HG03575 (cell line): ENCODE measurements at regions not wholly inside any gene's neighbourhood (a gene's known extent, or its start where the extent isn't known, plus 50 kb on each side); places are given as distances from the start of the nearest gene placed in this dataset.
"Not testable (repeated sequence)": the region's sequence is repeated elsewhere in the genome, so short reads cannot be mapped to it uniquely, and the experiment has no call there.

Experiments
- ATAC-seq: cut with Tn5 transposase; IDR thresholded peaks from one replicate; pipeline ENCODE4 v1.9.1; 2021; ENCODE audit not compliant: unreplicated experiment, insufficient number of reproducible peaks, low FRiP score; ENCODE audit errors: extremely low read depth

DNA sequence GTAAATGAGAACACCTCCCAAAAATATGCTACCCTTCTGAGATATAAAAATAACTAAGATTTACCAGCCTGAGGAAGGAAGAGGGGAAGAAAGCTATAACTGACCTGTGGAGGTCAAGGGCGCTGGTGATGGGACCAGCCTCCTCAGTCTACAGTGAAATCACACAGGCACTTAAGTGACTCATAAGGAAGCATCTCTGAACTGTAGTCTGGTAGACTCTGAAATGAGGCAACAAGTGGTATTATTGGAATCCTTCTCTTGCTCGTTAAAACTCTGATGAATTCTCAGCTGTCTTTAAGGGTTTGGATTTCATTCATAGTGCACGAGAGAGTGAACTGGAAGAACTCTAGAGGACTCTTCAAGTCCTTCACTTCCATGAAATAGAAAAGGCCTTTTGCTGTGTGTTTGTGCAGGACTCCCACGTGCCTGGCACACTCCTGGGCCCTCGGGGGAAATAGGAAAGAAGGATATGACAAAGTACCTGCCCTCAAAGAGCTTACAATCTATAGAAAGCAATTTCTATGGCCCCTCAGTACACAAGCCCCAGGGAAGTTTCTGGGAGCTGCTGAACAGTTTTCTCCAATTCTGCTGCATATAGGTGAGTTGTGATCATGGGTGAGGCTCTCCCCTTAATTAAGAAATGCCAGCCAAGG, 231.8 kb upstream of the RREB1 start:
- no peak for ATAC-seq

GRCh38 chr6:6877792-6878191, 230.0 kb upstream of the RREB1 start:
- ATAC-seq = not testable (repeated sequence)

DNA sequence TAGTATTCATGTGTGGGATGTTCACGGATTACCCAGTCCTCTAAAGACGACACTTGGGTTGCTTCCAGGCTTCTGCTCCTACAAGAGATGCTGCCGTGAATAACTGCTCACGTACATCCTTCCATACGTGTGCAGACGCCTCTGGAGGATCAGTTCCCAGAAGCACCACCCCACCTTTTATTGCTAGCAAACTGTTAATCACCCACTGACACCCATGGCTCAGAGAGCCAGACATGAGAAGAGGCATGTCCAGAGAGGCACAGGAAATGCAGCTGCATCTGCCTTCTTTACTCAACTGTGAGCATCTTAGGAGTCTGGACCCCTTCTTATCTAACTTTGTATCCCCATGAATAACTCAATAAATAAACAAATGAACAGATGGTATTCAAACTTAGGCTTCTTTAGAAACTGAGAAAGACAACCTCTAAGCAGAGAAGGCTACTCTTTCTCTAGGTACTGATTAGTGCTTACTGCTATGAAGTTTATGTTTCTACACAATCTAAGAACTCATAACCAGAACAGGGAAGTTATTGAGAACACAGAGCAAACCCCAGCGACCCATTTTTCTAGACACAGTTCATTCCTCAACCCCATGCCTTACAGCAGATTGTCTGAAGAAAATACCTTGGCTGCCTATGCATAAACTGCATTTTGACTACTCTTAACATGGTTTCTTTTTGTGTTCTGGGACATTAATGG, 228.7 kb upstream of the RREB1 start:
- no peak for ATAC-seq

- not testable (repeated sequence) for ATAC-seq
These were observed 228.2 kb upstream of the RREB1 start for GRCh38 chr6:6879586-6879974.

- ATAC-seq = no peak
These were observed 226.9 kb upstream of the RREB1 start for GRCh38 chr6:6880745-6881437.

- ATAC-seq = no peak
These were observed 226.1 kb upstream of the RREB1 start for GRCh38 chr6:6881438-6882225.

DNA sequence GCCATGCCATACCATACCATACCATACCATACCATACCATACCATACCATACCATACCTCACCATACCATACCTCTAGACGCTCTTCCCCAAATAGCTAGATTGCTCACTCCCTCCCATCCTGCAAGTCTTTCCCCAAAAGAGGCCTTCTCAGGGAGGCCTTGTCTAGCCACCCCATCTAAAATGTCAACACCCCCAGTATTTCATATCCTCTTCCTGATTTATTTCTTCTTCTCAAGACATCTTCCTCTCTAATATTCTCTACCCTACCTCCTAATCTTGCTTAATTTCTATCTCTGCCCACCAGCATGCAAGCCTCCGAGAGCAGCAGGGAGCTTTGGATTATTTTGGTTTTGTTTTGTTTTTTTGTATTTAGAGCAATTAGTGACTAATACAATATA, 225.2 kb upstream of the RREB1 start:
- no peak for ATAC-seq

- no peak for ATAC-seq
These were observed 224.8 kb upstream of the RREB1 start for GRCh38 chr6:6883011-6883410.

DNA sequence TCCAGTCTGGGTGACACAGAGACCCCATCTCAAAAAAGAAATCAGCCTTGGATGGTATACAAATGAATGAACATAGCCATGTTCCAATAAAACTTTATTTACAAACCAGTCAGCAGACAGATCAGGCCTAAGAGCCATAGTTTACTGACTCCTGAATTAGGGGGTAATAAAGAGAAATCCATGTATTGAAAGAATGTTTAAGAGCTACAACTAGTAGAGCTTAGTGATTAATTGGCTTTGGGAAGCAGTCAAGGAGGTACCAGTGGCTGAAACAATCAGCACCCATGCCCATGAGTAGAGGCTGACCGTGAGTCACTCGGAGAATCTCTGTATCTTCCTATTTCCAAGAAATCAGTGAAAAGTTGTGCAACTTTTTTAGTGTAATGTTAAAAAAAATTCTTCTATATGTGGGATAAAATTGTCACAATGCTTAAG, 223.6 kb upstream of the RREB1 start:
- ATAC-seq = no peak

DNA sequence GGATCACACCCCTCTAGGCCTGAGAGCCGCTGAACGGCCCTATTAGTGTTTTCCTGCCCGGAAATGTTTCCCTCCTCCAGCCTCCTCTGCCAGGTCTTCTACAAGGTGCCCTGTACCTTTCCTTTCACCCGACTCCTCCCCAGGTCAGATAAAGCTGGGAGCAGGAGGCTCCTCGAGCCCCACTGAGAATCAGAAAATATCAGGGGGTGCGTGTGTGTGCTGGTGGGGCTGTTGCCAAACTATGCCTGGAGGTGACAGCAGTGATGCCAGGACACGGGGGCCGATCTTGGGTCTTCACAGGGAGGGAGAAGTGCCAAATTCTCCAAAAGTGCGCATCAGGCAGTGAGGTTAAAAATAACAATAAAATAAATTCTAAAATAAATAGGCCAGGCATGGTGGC, 222.8 kb upstream of the RREB1 start:
- no peak for ATAC-seq

- no peak for ATAC-seq
These were observed 222.1 kb upstream of the RREB1 start for GRCh38 chr6:6885521-6886170.

- no peak for ATAC-seq
These were observed 221.4 kb upstream of the RREB1 start for GRCh38 chr6:6886171-6886885.

DNA sequence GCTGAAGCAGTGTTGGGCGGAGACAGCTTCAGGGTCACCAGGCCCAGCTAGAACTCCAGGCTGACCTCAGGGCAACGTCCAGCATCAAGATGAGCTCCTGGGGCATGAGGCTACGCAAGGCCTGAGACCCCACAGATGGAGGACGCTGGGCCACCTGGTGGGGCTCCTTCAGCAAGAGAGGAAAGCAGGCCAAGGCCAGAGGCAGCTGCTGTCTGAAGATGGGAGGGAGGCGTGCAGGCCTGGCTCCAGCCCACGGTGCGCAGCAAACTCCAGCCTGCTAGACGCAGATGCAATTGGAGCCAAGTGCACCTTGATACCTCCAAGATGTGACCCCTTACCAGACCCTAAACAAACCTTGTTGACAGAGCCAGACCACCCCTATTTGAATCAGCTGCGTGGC, 220.9 kb upstream of the RREB1 start:
- ATAC-seq = no peak

DNA sequence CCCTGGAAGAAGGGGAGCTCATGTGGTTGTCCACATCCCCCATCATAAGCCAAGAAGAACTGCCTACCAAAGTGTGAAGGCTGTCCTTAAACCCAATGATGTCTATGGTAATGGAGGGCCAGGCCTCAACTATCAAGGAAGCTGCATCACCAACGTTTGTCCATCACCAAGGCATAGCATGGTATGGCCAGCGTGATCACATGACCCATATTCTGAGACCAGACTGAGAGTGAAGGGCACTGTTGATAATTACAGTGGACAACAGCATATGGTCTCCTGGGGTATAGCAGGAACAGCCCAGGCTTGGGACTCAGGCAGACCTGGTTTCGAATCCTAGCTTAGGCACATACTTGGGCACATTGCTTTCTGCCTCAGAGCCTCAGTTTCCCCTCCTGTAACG, 218.2 kb upstream of the RREB1 start:
- ATAC-seq = no peak

DNA sequence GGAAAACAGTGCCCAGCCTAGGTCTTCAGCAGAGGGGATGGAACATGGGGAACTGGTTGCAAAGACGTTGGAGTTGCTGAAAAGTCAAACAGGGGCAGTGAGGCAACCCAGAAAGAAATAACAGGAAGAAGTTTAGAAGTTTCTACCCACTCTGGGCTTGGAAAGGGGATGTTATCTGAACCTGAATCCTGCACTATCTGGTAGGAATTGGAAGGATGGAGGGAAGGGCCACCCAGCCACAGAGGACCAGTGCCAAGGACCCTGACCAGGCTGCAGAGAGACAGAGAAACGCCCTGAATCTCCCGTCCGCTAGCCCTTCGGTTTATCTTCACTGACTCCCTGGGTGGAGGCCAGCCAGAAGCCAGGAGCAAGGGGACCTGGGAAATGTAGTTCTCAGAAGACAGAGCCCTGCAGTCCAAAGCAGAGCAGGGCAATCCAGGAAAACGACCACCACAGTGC, 217.3 kb upstream of the RREB1 start:
- ATAC-seq = no peak

GRCh38 chr6:6891125-6891721, 216.5 kb upstream of the RREB1 start:
- ATAC-seq = no peak

GRCh38 chr6:6891949-6892461, 215.8 kb upstream of the RREB1 start:
- no peak for ATAC-seq
